PFSK-1 (cell line): ENCODE measurements at regions not wholly inside any gene's neighbourhood (a gene's known extent, or its start where the extent isn't known, plus 50 kb on each side); places are given as distances from the start of the nearest gene placed in this dataset.

Experiments used
- POLR2AphosphoS5 ChIP-seq: IDR thresholded peaks from 2 replicates; pipeline ENCODE4 v1.6.1; 2012; ENCODE audit warnings: low read depth, mild to moderate bottlenecking, control low read depth, low read length, moderate library complexity
- TF ChIP-seq, protein P1 (sequence below), 2 experiments: IDR thresholded peaks; 2 replicates each; pipeline versions ENCODE4 v1.6.1 to v1.8.0; 2011 to 2012; ENCODE audit warnings: low read depth in 2 of 2, low read length in 2 of 2, control low read depth in 1 of 2, inconsistent platforms in 1 of 2, mild to moderate bottlenecking in 1 of 2, moderate library complexity in 1 of 2; ENCODE audit not compliant: insufficient read depth in 1 of 2

DNA sequence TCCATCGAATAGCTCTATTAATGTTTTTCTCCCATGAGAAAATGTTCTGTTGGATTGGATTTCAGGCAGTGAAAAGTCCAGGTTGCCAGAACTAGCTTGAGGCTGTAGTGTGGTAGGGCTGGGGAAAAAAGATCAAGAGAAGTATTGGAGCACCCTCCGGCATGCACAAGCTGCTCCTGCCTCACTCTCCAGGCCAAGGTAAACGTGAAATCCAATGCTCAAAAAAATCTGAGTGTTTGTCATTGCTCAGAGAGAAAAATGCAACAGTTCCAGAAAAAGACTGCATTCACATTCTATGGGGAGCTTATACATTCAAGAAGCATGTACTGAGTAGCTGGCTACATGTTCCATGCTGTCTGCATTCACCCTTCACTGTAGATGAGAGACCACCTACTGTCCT is 680.9 kb upstream of the TBX3 start:
- TF ChIP-seq, protein P1, sequence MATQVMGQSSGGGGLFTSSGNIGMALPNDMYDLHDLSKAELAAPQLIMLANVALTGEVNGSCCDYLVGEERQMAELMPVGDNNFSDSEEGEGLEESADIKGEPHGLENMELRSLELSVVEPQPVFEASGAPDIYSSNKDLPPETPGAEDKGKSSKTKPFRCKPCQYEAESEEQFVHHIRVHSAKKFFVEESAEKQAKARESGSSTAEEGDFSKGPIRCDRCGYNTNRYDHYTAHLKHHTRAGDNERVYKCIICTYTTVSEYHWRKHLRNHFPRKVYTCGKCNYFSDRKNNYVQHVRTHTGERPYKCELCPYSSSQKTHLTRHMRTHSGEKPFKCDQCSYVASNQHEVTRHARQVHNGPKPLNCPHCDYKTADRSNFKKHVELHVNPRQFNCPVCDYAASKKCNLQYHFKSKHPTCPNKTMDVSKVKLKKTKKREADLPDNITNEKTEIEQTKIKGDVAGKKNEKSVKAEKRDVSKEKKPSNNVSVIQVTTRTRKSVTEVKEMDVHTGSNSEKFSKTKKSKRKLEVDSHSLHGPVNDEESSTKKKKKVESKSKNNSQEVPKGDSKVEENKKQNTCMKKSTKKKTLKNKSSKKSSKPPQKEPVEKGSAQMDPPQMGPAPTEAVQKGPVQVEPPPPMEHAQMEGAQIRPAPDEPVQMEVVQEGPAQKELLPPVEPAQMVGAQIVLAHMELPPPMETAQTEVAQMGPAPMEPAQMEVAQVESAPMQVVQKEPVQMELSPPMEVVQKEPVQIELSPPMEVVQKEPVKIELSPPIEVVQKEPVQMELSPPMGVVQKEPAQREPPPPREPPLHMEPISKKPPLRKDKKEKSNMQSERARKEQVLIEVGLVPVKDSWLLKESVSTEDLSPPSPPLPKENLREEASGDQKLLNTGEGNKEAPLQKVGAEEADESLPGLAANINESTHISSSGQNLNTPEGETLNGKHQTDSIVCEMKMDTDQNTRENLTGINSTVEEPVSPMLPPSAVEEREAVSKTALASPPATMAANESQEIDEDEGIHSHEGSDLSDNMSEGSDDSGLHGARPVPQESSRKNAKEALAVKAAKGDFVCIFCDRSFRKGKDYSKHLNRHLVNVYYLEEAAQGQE (IDR thresholded peaks at IDR 0.05; ENCODE audit: insufficient read depth in 1 of 2, low read depth in 2 of 2, low read length in 2 of 2), result no peak
- no peak for TF ChIP-seq POLR2AphosphoS5
